HCT116 (cell line): ENCODE measurements at regions not wholly inside any gene's neighbourhood (a gene's known extent, or its start where the extent isn't known, plus 50 kb on each side); places are given as distances from the start of the nearest gene placed in this dataset.

Source experiments
- ATAC-seq: fragments of 200-7000 bp; cut with Tn5 transposase; 2 replicates; pipeline ENCODE4 v1.9.1; 2020; ENCODE audit warnings: mild to moderate bottlenecking, moderate library complexity
- BruUV-seq: library from RNA; stranded (reverse); fragments of 400-500 nt; replicated peaks from 2 replicates; lab custom pipeline; 2021; lab: Mats Ljungman, UMichigan
- CTCF ChIA-PET: fragments of 300-600 bp; sonication (Branson Sonifier 250); formaldehyde crosslinking; loops from one replicate; lab custom pipeline; 2021; ENCODE audit warnings: antibody characterized with exemption; lab: Charles Lee
- POLR2A ChIA-PET: fragments of 300-600, 350-600 bp; sonication (Branson Sonifier 250); formaldehyde crosslinking; loops from one replicate; lab custom pipeline; 2021; ENCODE audit warnings: antibody characterized with exemption; lab: Charles Lee
- RAD21 ChIA-PET, 2 experiments: fragments of 300-600 bp; sonication (Branson Sonifier 250); formaldehyde crosslinking; loops; one replicate each; lab custom pipeline; 2023; ENCODE audit warnings: low total read pairs in 2 of 2; ENCODE audit not compliant: uncharacterized antibody in 2 of 2, unreplicated experiment in 2 of 2, low non-redundant PET in 1 of 2; lab: Charles Lee
- DNase-seq: peaks from one replicate; pipeline ENCODE4 v3.0.0-alpha.2; 2010; ENCODE audit warnings: low read depth, low spot score
- H2AFZ ChIP-seq: fragments of 200-600 bp; shearing (Covaris generic), sonication (generic); 2 replicates; pipeline ENCODE4 v1.6.1; 2017; ENCODE audit warnings: low read depth, mixed run types, mixed read lengths, antibody characterized with exemption, low read length; ENCODE audit not compliant: poor library complexity, severe bottlenecking
- H3K27ac ChIP-seq: 2 replicates; pipeline ENCODE4 v1.5.1; 2012; ENCODE audit warnings: low read depth, low read length
- H3K27me3 ChIP-seq: fragments of 200-600 bp; sonication (generic); 2 replicates; pipeline ENCODE4 v1.6.1; 2016; ENCODE audit warnings: mixed run types, low read length, mixed read lengths; ENCODE audit not compliant: insufficient read depth
- H3K36me3 ChIP-seq, 2 experiments: fragments of 200-500 bp in 1 of 2; fragments of 200-600 bp in 1 of 2; sonication (Bioruptor generic) in 1 of 2; sonication (generic) in 1 of 2; 2 replicates each; pipeline versions ENCODE4 v1.5.1 to v1.6.1; 2014 to 2016; ENCODE audit warnings: low read length in 2 of 2, inconsistent platforms in 1 of 2, mixed read lengths in 1 of 2, mixed run types in 1 of 2; ENCODE audit not compliant: insufficient read depth in 2 of 2, control insufficient read depth in 1 of 2
- H3K4me1 ChIP-seq, 2 experiments: fragments of 200-600 bp in 1 of 2; sonication (generic) in 1 of 2; 2 replicates each; pipeline versions ENCODE4 v1.5.1 to v1.6.1; 2012 to 2017; ENCODE audit warnings: low read length in 2 of 2, inconsistent platforms in 1 of 2, mild to moderate bottlenecking in 1 of 2, mixed read lengths in 1 of 2, mixed run types in 1 of 2, moderate library complexity in 1 of 2; ENCODE audit not compliant: insufficient read depth in 2 of 2, control insufficient read depth in 1 of 2
- H3K4me2 ChIP-seq: fragments of 200-600 bp; sonication (generic); 2 replicates; pipeline ENCODE4 v1.6.1; 2017; ENCODE audit warnings: mixed run types, low read length, mixed read lengths
- H3K4me3 ChIP-seq, 2 experiments: fragments of 200-600 bp in 1 of 2; sonication (generic) in 1 of 2; replicated peaks in 1 of 2; 2 replicates each; pipeline ENCODE4 v1.5.1; 2011 to 2016; ENCODE audit warnings: low read length in 2 of 2, control low read depth in 1 of 2, low read depth in 1 of 2, mild to moderate bottlenecking in 1 of 2, mixed read lengths in 1 of 2, mixed run types in 1 of 2
- H3K79me2 ChIP-seq: fragments of 200-600 bp; sonication (generic); 2 replicates; pipeline ENCODE4 v1.6.1; 2017; ENCODE audit warnings: mild to moderate bottlenecking, mixed run types, low read length, moderate library complexity, mixed read lengths; ENCODE audit not compliant: insufficient read depth
- H3K9ac ChIP-seq: fragments of 200-600 bp; sonication (generic); 2 replicates; pipeline ENCODE4 v1.6.1; 2016; ENCODE audit warnings: low read length, mixed read lengths
- H3K9me2 ChIP-seq: fragments of 200-600 bp; sonication (generic), shearing (Covaris generic); 2 replicates; pipeline ENCODE4 v1.6.1; 2017; ENCODE audit warnings: mixed run types, mild to moderate bottlenecking, moderate library complexity; ENCODE audit not compliant: insufficient read depth
- H3K9me3 ChIP-seq, 2 experiments: fragments of 200-500 bp in 1 of 2; fragments of 200-600 bp in 1 of 2; sonication (Bioruptor generic) in 1 of 2; sonication (generic) in 1 of 2; 2 replicates each; pipeline ENCODE4 v1.6.1; 2014 to 2017; ENCODE audit warnings: low read length in 2 of 2, mixed read lengths in 2 of 2, inconsistent platforms in 1 of 2, low read depth in 1 of 2, mild to moderate bottlenecking in 1 of 2, mixed run types in 1 of 2, moderate library complexity in 1 of 2; ENCODE audit not compliant: control insufficient read depth in 1 of 2, insufficient read depth in 1 of 2
- H4K20me1 ChIP-seq: fragments of 200-600 bp; sonication (generic), shearing (Covaris generic); 2 replicates; pipeline ENCODE4 v1.6.1; 2017; ENCODE audit warnings: mixed run types, mild to moderate bottlenecking, moderate library complexity; ENCODE audit not compliant: insufficient read depth
- CBX3 ChIP-seq: IDR thresholded peaks from 2 replicates; pipeline ENCODE4 v1.6.1; 2012; ENCODE audit warnings: low read depth
- JUND ChIP-seq: IDR thresholded peaks from 2 replicates; pipeline ENCODE4 v1.6.1; 2012
- POLR2A ChIP-seq: IDR thresholded peaks from 2 replicates; pipeline ENCODE4 v1.7.0; 2011; ENCODE audit warnings: borderline replicate concordance; ENCODE audit not compliant: insufficient read depth, insufficient read length; ENCODE audit errors: extremely low read depth
- ZFX ChIP-seq: fragments of 450-650 bp; IDR thresholded peaks from 2 replicates; pipeline ENCODE4 v1.6.1; 2017
- intact Hi-C: fragments of 100-400 bp; cut with micrococcal nuclease; formaldehyde crosslinking; loops from 2 replicates; pipeline ENCODE4 v1.10.0; 2022
- TF ChIP-seq, protein P1 (sequence below), 3 experiments: fragments of 200-600 bp in 1 of 3; sonication (generic) in 1 of 3; IDR thresholded peaks in 2 of 3; conservative IDR thresholded peaks in 1 of 3; 2 replicates each; pipeline ENCODE4 v1.5.1; 2012 to 2017; ENCODE audit warnings: low read depth in 2 of 3, low read length in 2 of 3, antibody characterized with exemption in 1 of 3, borderline replicate concordance in 1 of 3, control low read depth in 1 of 3, mild to moderate bottlenecking in 1 of 3, mixed read lengths in 1 of 3, mixed run types in 1 of 3, moderate library complexity in 1 of 3; ENCODE audit not compliant: insufficient read depth in 1 of 3

GRCh38 chr21:35908311-35909078 is 151.8 kb downstream of the SETD4 start:
- Histone ChIP-seq H3K4me2 (no peak overlapping the region), H3K9ac (no peak overlapping the region), H3K9me3 (no peaks in the 10 kb centered on the region), H3K9me2 (no peaks in the 10 kb centered on the region), H3K36me3 (no peaks in the 10 kb centered on the region), H3K4me1 (no peaks in the 10 kb centered on the region), H3K79me2 (no peaks in the 10 kb centered on the region), H3K4me3 (no peak overlapping the region), H2AFZ (no peak overlapping the region), H4K20me1 (no peaks in the 10 kb centered on the region), H3K27me3 (no peaks in the 10 kb centered on the region), H3K27ac (no peak overlapping the region)
- BruUV-seq, result no TSS peak
- no peak for TF ChIP-seq ZFX
- ChIA-PET RAD21 (no interaction called here), CTCF (no interaction called here), POLR2A (no interaction called here)
- DNase-seq (no peak), ATAC-seq (no peak)
- intact Hi-C loops, result no loop called here

GRCh38 chr21:35906586-35906985 is 153.7 kb downstream of the SETD4 start:
- POLR2A ChIA-PET, result no interaction called here

More at GRCh38 chr21:35906586-35906985, 153.7 kb downstream of the SETD4 start:
- no peaks in the 10 kb centered on the region for H4K20me1 ChIP-seq
- CTCF ChIA-PET, result no interaction called here
- no peak for DNase-seq
- no peak overlapping the region for H2AFZ ChIP-seq
- BruUV-seq, result no TSS peak
- H3K27ac ChIP-seq, result no peak overlapping the region
- no peak overlapping the region for H3K4me3 ChIP-seq
- H3K79me2 ChIP-seq, result no peaks in the 10 kb centered on the region
- H3K27me3 ChIP-seq, result no peaks in the 10 kb centered on the region
- TF ChIP-seq, protein P1, sequence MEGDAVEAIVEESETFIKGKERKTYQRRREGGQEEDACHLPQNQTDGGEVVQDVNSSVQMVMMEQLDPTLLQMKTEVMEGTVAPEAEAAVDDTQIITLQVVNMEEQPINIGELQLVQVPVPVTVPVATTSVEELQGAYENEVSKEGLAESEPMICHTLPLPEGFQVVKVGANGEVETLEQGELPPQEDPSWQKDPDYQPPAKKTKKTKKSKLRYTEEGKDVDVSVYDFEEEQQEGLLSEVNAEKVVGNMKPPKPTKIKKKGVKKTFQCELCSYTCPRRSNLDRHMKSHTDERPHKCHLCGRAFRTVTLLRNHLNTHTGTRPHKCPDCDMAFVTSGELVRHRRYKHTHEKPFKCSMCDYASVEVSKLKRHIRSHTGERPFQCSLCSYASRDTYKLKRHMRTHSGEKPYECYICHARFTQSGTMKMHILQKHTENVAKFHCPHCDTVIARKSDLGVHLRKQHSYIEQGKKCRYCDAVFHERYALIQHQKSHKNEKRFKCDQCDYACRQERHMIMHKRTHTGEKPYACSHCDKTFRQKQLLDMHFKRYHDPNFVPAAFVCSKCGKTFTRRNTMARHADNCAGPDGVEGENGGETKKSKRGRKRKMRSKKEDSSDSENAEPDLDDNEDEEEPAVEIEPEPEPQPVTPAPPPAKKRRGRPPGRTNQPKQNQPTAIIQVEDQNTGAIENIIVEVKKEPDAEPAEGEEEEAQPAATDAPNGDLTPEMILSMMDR (IDR thresholded peaks at IDR 0.05 in 2 of 3, conservative IDR thresholded peaks at IDR 0.05 in 1 of 3; ENCODE audit: borderline replicate concordance in 1 of 3, insufficient read depth in 1 of 3, low read depth in 2 of 3, low read length in 2 of 3), result no peak
- TF ChIP-seq POLR2A (no peak), JUND (no peak), CBX3 (no peak)
- TF ChIP-seq, all 23 proteins: peak for 0
- Histone ChIP-seq H3K9me3 (no peaks in the 10 kb centered on the region), H3K9me2 (no peaks in the 10 kb centered on the region), H3K4me2 (no peak overlapping the region), H3K4me1 (no peaks in the 10 kb centered on the region), H3K9ac (no peak overlapping the region), H3K36me3 (no peaks in the 10 kb centered on the region)
- RAD21 ChIA-PET, result no interaction called here
- intact Hi-C loops, result no loop called here
- ATAC-seq, result no peak
